ENCODE measurements at regions not wholly inside any gene's neighbourhood (a gene's known extent, or its start where the extent isn't known, plus 50 kb on each side); places are given as distances from the start of the nearest gene placed in this dataset.

DNA sequence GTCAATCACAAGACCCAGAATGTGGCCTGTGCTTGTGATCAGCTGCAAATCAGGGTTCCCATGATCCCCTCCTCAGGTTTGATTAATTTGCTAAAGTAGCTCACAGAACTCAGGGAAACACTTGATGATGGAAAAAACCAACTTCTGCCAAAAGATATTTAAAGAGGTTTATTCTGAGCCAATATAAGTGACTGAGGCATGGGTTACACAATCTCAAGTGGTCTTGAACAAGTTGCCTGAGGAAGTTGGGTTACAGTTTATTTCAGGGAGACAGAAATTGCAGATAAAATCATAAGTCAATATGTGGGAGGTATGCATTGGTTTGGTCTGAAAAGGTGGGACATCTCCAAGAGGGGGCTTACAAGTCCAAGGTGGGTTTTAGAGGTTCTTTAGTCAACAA lies 243.1 kb downstream of the S1PR1 start:
- Histone ChIP-seq H3K79me2 (ENCODE audit: control insufficient read depth, insufficient read depth, low read length) (no peaks in the 10 kb centered on the region), H2AFZ (ENCODE audit: low read depth, low read length) (no peak overlapping the region), H4K20me1 (replicated peaks; ENCODE audit: control insufficient read depth, extremely low read depth, insufficient read depth, low read length) (no peaks in the 10 kb centered on the region), H3K4me1 (ENCODE audit: control insufficient read depth, extremely low read depth, insufficient read depth, low read length) (no peaks in the 10 kb centered on the region), H3K4me3 (replicated peaks in 1 of 3; ENCODE audit: insufficient read depth in 1 of 3, low read depth in 1 of 3, low read length in 3 of 3) (no peak overlapping the region), H3K9me3 (replicated peaks; ENCODE audit: control insufficient read depth, insufficient read depth, low read length) (no peaks in the 10 kb centered on the region), H3K27ac (ENCODE audit: insufficient read depth, low read depth, low read length) (no peak overlapping the region), H3K4me2 (ENCODE audit: insufficient read depth, low read length) (no peak overlapping the region), H3K27me3 (ENCODE audit: control insufficient read depth in 2 of 2, insufficient read depth in 2 of 2, low read length in 2 of 2) (peaks cover 5 to 8% of the 10 kb centered on the region in 2 experiments), H3K36me3 (ENCODE audit: control insufficient read depth in 2 of 2, extremely low read depth in 1 of 2, insufficient read depth in 2 of 2, low read length in 2 of 2) (no peaks in the 10 kb centered on the region), H3K9ac (replicated peaks; ENCODE audit: extremely low read depth, insufficient read depth, low read length) (no peak overlapping the region), H3K9me1 (replicated peaks; ENCODE audit: control insufficient read depth, extremely low read depth, insufficient read depth, low read length) (no peaks in the 10 kb centered on the region)
- dilution Hi-C loops (cut with MboI; ENCODE audit: extremely low pct_ligation_motif_present, low sequenced_read_pairs) (no loop called here), intact Hi-C loops (cut with micrococcal nuclease) (no loop called here)
- TF ChIP-seq MYC (IDR thresholded peaks at IDR 0.05; ENCODE audit: low read depth, low read length) (no peak), POLR2AphosphoS5 (IDR thresholded peaks at IDR 0.05; ENCODE audit: insufficient read depth, low read depth, low read length) (no peak), EZH2 (IDR thresholded peaks at IDR 0.05; ENCODE audit: borderline replicate concordance, low read depth, low read length, severe bottlenecking) (no peak), GATA2 (IDR thresholded peaks at IDR 0.05; ENCODE audit: insufficient read depth, insufficient read length, low read depth, low read length) (no peak), JUN (IDR thresholded peaks at IDR 0.05; ENCODE audit: borderline replicate concordance, insufficient read depth, insufficient read length, low read depth) (no peak), FOS (IDR thresholded peaks at IDR 0.05; ENCODE audit: borderline replicate concordance, insufficient read depth, low read length) (no peak), POLR2A (IDR thresholded peaks at IDR 0.05; ENCODE audit: low read depth, low read length) (no peak)
- TF ChIP-seq, protein P1, sequence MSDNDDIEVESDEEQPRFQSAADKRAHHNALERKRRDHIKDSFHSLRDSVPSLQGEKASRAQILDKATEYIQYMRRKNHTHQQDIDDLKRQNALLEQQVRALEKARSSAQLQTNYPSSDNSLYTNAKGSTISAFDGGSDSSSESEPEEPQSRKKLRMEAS (IDR thresholded peaks at IDR 0.05; ENCODE audit: insufficient read depth, insufficient read length): no peak
- DNase-seq (ENCODE audit: low read depth, low spot score) (no peak), FAIRE-seq (no peak)
- ChIA-PET POLR2A (no interaction called here), CTCF (interaction anchor here (0.9 kb wide), 1 partner anchor 88 kb away, joined by 3 read pairs; no protein-coding TSS in a partner anchor)
- no TSS peak for BruUV-seq (replicated peaks)

GRCh38 chr1:101482306-101482705 lies 245.5 kb downstream of the S1PR1 start:
- H3K4me3 ChIP-seq (replicated peaks in 1 of 3; ENCODE audit: insufficient read depth in 1 of 3, low read depth in 1 of 3, low read length in 3 of 3): no peak overlapping the region
- H3K9ac ChIP-seq (replicated peaks; ENCODE audit: extremely low read depth, insufficient read depth, low read length): no peak overlapping the region
- no peaks in the 10 kb centered on the region for H3K79me2 ChIP-seq (ENCODE audit: control insufficient read depth, insufficient read depth, low read length)
- ChIA-PET POLR2A (no interaction called here), CTCF (interaction anchor here (1.0 kb wide), 1 partner anchor 12 kb away, joined by 3 read pairs; no protein-coding TSS in a partner anchor)
- no peaks in the 10 kb centered on the region for H3K36me3 ChIP-seq (ENCODE audit: control insufficient read depth in 2 of 2, extremely low read depth in 1 of 2, insufficient read depth in 2 of 2, low read length in 2 of 2)
- no peaks in the 10 kb centered on the region for H3K9me3 ChIP-seq (replicated peaks; ENCODE audit: control insufficient read depth, insufficient read depth, low read length)
- no peak overlapping the region for H3K27ac ChIP-seq (ENCODE audit: insufficient read depth, low read depth, low read length)
- H3K27me3 ChIP-seq (ENCODE audit: control insufficient read depth in 2 of 2, insufficient read depth in 2 of 2, low read length in 2 of 2): peaks cover 4 to 13% of the 10 kb centered on the region in 2 experiments
- no peak for DNase-seq (ENCODE audit: low read depth, low spot score)
- FAIRE-seq: no peak
- H3K4me2 ChIP-seq (ENCODE audit: insufficient read depth, low read length): no peak overlapping the region
- H4K20me1 ChIP-seq (replicated peaks; ENCODE audit: control insufficient read depth, extremely low read depth, insufficient read depth, low read length): no peaks in the 10 kb centered on the region
- dilution Hi-C loops (cut with MboI; ENCODE audit: extremely low pct_ligation_motif_present, low sequenced_read_pairs) (no loop called here), intact Hi-C loops (cut with micrococcal nuclease) (no loop called here)
- no TSS peak for BruUV-seq (replicated peaks)
- no peak for TF ChIP-seq EZH2 (IDR thresholded peaks at IDR 0.05; ENCODE audit: borderline replicate concordance, low read depth, low read length, severe bottlenecking)
- TF ChIP-seq, protein P1 (IDR thresholded peaks at IDR 0.05; ENCODE audit: insufficient read depth, insufficient read length): no peak
- no peak for TF ChIP-seq JUN (IDR thresholded peaks at IDR 0.05; ENCODE audit: borderline replicate concordance, insufficient read depth, insufficient read length, low read depth)
- TF ChIP-seq MYC (IDR thresholded peaks at IDR 0.05; ENCODE audit: low read depth, low read length): no peak
- TF ChIP-seq POLR2AphosphoS5 (IDR thresholded peaks at IDR 0.05; ENCODE audit: insufficient read depth, low read depth, low read length): no peak
- TF ChIP-seq CTCF (IDR thresholded peaks at IDR 0.05; ENCODE audit: extremely low read depth in 1 of 2, insufficient read depth in 1 of 2, low read depth in 1 of 2, low read length in 2 of 2): no peak
- TF ChIP-seq GATA2 (IDR thresholded peaks at IDR 0.05; ENCODE audit: insufficient read depth, insufficient read length, low read depth, low read length): no peak
- TF ChIP-seq POLR2A (IDR thresholded peaks at IDR 0.05; ENCODE audit: low read depth, low read length): no peak
- no peak for TF ChIP-seq FOS (IDR thresholded peaks at IDR 0.05; ENCODE audit: borderline replicate concordance, insufficient read depth, low read length)
- H3K4me1 ChIP-seq (ENCODE audit: control insufficient read depth, extremely low read depth, insufficient read depth, low read length): no peaks in the 10 kb centered on the region
- no peak overlapping the region for H2AFZ ChIP-seq (ENCODE audit: low read depth, low read length)
- H3K9me1 ChIP-seq (replicated peaks; ENCODE audit: control insufficient read depth, extremely low read depth, insufficient read depth, low read length): no peaks in the 10 kb centered on the region
